ENCODE measurements at regions not wholly inside any gene's neighbourhood (a gene's known extent, or its start where the extent isn't known, plus 50 kb on each side); places are given as distances from the start of the nearest gene placed in this dataset.

GRCh38 chr16:80027007-80027965 is 426.7 kb upstream of the MAF start:
- H3K4me3 ChIP-seq (ENCODE audit: control extremely low read depth in 1 of 5, extremely low read depth in 1 of 5, insufficient read depth in 1 of 5, low read depth in 2 of 5, low read length in 4 of 5) = no peak overlapping the region
- TF ChIP-seq, protein P1, sequence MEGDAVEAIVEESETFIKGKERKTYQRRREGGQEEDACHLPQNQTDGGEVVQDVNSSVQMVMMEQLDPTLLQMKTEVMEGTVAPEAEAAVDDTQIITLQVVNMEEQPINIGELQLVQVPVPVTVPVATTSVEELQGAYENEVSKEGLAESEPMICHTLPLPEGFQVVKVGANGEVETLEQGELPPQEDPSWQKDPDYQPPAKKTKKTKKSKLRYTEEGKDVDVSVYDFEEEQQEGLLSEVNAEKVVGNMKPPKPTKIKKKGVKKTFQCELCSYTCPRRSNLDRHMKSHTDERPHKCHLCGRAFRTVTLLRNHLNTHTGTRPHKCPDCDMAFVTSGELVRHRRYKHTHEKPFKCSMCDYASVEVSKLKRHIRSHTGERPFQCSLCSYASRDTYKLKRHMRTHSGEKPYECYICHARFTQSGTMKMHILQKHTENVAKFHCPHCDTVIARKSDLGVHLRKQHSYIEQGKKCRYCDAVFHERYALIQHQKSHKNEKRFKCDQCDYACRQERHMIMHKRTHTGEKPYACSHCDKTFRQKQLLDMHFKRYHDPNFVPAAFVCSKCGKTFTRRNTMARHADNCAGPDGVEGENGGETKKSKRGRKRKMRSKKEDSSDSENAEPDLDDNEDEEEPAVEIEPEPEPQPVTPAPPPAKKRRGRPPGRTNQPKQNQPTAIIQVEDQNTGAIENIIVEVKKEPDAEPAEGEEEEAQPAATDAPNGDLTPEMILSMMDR (IDR thresholded peaks at IDR 0.05) = no peak
- no peak for TF ChIP-seq EZH2 (IDR thresholded peaks at IDR 0.05; ENCODE audit: borderline replicate concordance, insufficient read depth, low read depth, low read length, poor library complexity, severe bottlenecking)
- H3K9ac ChIP-seq (ENCODE audit: low read length) = no peak overlapping the region
- no peak for DNase-seq
- Mint-ChIP-seq H3K9me3 (ENCODE audit: insufficient read depth) (no peaks in the 10 kb centered on the region), H3K4me1 (no peaks in the 10 kb centered on the region), H3K27me3 (peaks cover 6% of the 10 kb centered on the region), H3K4me3 (no peak overlapping the region), H3K27ac (no peak overlapping the region)
- no peaks in the 10 kb centered on the region for H3K79me2 ChIP-seq (ENCODE audit: control insufficient read depth, insufficient read depth, low read length)
- CTCF ChIA-PET = no interaction called here
- no peaks in the 10 kb centered on the region for H3K9me3 ChIP-seq (ENCODE audit: control extremely low read depth in 1 of 3, control insufficient read depth in 2 of 3, insufficient read depth in 1 of 3, low read length in 2 of 3)
- no peaks in the 10 kb centered on the region for H3K36me3 ChIP-seq (replicated peaks in 1 of 2; ENCODE audit: control extremely low read depth in 1 of 2, control insufficient read depth in 1 of 2, extremely low read depth in 1 of 2, insufficient read depth in 2 of 2, low read length in 1 of 2)
- POLR2A ChIA-PET = no interaction called here
- WGBS (ENCODE audit: insufficient coverage) = 19% methylated on average over 10 of the region's 20 CpGs
- no peak for ATAC-seq (ENCODE audit: low read depth)
- H4K20me1 ChIP-seq (ENCODE audit: control insufficient read depth, insufficient read depth, low read length, poor library complexity, severe bottlenecking) = no peaks in the 10 kb centered on the region
- H3K4me2 ChIP-seq (replicated peaks; ENCODE audit: low read depth, low read length, poor library complexity, severe bottlenecking) = no peak overlapping the region
- H2AFZ ChIP-seq (ENCODE audit: insufficient read depth, low read depth, low read length, poor library complexity, severe bottlenecking) = peak overlapping the region; percentile 15
- intact Hi-C loops (cut with micrococcal nuclease) = no loop called here
- H3K4me1 ChIP-seq (ENCODE audit: control insufficient read depth in 2 of 2, insufficient read depth in 2 of 2, low read length in 2 of 2) = no peaks in the 10 kb centered on the region
- H3K27me3 ChIP-seq (replicated peaks in 1 of 4; ENCODE audit: control extremely low read depth in 1 of 4, control insufficient read depth in 3 of 4, insufficient read depth in 4 of 4, low read length in 3 of 4) = no peaks in the 10 kb centered on the region
- no peak overlapping the region for H3K27ac ChIP-seq (ENCODE audit: low read length in 2 of 2)

GRCh38 chr16:80025236-80025635 is 424.7 kb upstream of the MAF start:
- POLR2A ChIA-PET = no interaction called here
- H3K9me3 Mint-ChIP-seq (ENCODE audit: insufficient read depth) = no peaks in the 10 kb centered on the region

More at GRCh38 chr16:80025236-80025635, 424.7 kb upstream of the MAF start:
- Histone ChIP-seq H3K9me3 (ENCODE audit: control extremely low read depth in 1 of 3, control insufficient read depth in 2 of 3, insufficient read depth in 1 of 3, low read length in 2 of 3) (no peaks in the 10 kb centered on the region), H3K4me3 (ENCODE audit: control extremely low read depth in 1 of 5, extremely low read depth in 1 of 5, insufficient read depth in 1 of 5, low read depth in 2 of 5, low read length in 4 of 5) (no peak overlapping the region), H3K4me2 (replicated peaks; ENCODE audit: low read depth, low read length, poor library complexity, severe bottlenecking) (no peak overlapping the region), H3K27me3 (replicated peaks in 1 of 4; ENCODE audit: control extremely low read depth in 1 of 4, control insufficient read depth in 3 of 4, insufficient read depth in 4 of 4, low read length in 3 of 4) (no peaks in the 10 kb centered on the region), H4K20me1 (ENCODE audit: control insufficient read depth, insufficient read depth, low read length, poor library complexity, severe bottlenecking) (no peaks in the 10 kb centered on the region), H3K9ac (ENCODE audit: low read length) (no peak overlapping the region), H2AFZ (ENCODE audit: insufficient read depth, low read depth, low read length, poor library complexity, severe bottlenecking) (no peak overlapping the region), H3K79me2 (ENCODE audit: control insufficient read depth, insufficient read depth, low read length) (no peaks in the 10 kb centered on the region), H3K36me3 (replicated peaks in 1 of 2; ENCODE audit: control extremely low read depth in 1 of 2, control insufficient read depth in 1 of 2, extremely low read depth in 1 of 2, insufficient read depth in 2 of 2, low read length in 1 of 2) (no peaks in the 10 kb centered on the region), H3K4me1 (ENCODE audit: control insufficient read depth in 2 of 2, insufficient read depth in 2 of 2, low read length in 2 of 2) (no peaks in the 10 kb centered on the region), H3K27ac (ENCODE audit: low read length in 2 of 2) (no peak overlapping the region)
- Mint-ChIP-seq H3K4me3 (no peak overlapping the region), H3K27ac (no peak overlapping the region), H3K27me3 (peaks cover 6% of the 10 kb centered on the region), H3K4me1 (no peaks in the 10 kb centered on the region)
- TF ChIP-seq, protein P1 (IDR thresholded peaks at IDR 0.05) = no peak
- TF ChIP-seq EZH2 (IDR thresholded peaks at IDR 0.05; ENCODE audit: borderline replicate concordance, insufficient read depth, low read depth, low read length, poor library complexity, severe bottlenecking) = no peak
- 89% methylated on average over 2 of the region's 4 CpGs for WGBS (ENCODE audit: insufficient coverage)
- ATAC-seq (ENCODE audit: low read depth) (no peak), DNase-seq (no peak)
- CTCF ChIA-PET = no interaction called here
- intact Hi-C loops (cut with micrococcal nuclease) = no loop called here
